GM19023 (cell line): ENCODE measurements at regions not wholly inside any gene's neighbourhood (a gene's known extent, or its start where the extent isn't known, plus 50 kb on each side); places are given as distances from the start of the nearest gene placed in this dataset.
"Not testable (repeated sequence)": the region's sequence is repeated elsewhere in the genome, so short reads cannot be mapped to it uniquely, and the experiment has no call there.

Experiments used
- ATAC-seq: cut with Tn5 transposase; IDR thresholded peaks from one replicate; pipeline ENCODE4 v1.9.1; 2021; ENCODE audit warnings: mild to moderate bottlenecking, moderate library complexity; ENCODE audit not compliant: unreplicated experiment

GRCh38 chr4:54861201-54861600, 203.4 kb downstream of the KIT start:
- no peak for ATAC-seq

GRCh38 chr4:54855191-54855854, 197.6 kb downstream of the KIT start:
- ATAC-seq, result no peak

- ATAC-seq, result no peak
Observed at GRCh38 chr4:54852602-54853001, 194.8 kb downstream of the KIT start.

GRCh38 chr4:54852054-54852453, 194.3 kb downstream of the KIT start:
- no peak for ATAC-seq

DNA sequence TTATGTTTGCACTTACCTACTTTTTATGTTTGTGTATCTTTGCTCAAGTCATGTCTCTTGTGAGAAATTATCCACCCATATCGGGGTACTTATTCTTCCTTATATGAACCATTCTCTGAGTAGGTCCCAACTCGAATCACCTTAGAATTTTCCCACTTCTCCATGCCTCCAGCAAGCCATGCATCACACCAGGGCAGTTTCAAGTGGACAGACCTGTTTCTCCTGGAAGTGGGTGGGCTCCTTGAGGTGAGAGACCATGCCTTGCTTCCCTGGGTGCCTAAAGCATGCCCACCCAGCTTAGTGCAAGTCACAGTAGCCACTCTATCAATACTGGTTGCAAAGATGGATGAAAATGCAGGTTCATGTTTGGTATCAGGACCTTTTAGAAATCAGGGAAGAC, 187.2 kb downstream of the KIT start:
- ATAC-seq, result no peak

GRCh38 chr4:54843946-54844345, 186.2 kb downstream of the KIT start:
- no peak for ATAC-seq

DNA sequence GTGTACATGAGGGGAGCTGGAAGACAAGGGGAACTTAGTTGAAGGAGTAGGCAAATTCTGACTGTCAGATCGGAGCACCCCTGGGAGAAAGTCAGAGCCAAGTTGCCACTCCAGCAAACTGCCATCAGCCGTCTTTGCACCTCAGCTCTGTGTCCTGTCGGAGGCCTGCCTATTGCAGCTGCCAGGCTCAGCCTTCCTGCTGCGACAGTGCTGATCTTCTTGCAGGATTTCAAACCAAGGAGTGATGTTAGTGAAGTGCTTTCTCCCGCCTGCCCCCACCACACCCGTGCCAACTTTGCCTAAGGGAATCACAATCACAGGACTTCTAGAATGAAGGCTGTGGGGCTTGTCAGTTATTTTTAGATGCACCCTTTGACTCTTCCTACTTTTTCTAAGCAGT, 185.3 kb downstream of the KIT start:
- ATAC-seq, result no peak

- no peak for ATAC-seq
Observed at GRCh38 chr4:54842656-54843055, 184.9 kb downstream of the KIT start.

DNA sequence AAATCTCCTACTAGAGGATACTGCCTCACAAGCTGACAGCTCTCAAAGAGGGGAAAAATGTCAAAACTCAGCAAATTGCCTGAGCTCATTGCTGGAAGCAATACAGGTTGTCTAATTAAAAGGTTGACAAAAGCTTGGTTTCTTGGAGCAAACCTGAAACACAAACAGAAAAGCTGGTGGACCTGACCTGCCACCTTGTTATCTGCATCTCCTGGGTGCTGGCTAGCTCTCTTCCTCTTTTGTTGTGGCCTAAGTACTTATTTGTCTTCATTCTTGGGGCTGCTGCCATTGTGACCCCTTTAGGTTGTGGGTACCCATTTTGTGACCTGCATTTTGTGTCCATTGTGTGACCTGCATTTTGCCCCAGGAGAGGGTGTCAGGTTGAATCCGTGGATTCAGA, 184.5 kb downstream of the KIT start:
- no peak for ATAC-seq

DNA sequence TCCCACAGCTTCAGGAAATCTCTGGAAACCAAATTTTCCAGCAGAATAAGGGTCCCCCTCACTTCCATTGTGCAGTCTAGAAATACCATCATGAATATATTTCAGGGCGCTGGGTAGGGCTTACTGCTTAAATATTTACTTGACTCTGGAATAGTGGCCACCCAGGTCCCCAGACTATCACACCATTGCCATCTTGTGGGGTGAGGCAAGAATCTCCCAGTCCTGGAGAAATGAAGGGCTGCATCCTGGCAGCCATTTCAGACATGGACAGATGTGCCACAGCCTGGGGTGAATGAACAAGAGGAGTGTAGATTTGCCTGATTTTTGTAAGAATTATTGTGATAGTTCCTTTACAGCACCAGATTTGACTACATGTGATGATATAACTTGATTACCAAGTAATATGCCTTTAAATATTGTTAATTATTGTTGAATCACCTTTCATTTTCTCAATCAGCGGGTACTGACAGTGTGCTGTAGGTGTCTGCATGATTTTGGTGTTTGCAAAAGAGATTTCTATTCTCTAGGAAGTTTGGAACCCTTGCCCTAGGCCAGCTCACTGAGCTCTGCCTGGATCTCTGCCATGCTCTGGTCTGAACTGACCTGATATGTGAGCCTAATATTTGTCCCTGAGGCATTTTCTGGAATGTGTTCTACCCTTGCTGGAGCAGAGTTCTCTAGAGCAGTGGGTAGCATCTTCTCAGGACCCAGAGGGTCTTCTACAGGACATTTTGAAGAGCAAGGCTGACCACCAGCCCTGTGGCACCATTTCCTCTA, 183.4 kb downstream of the KIT start:
- no peak for ATAC-seq

DNA sequence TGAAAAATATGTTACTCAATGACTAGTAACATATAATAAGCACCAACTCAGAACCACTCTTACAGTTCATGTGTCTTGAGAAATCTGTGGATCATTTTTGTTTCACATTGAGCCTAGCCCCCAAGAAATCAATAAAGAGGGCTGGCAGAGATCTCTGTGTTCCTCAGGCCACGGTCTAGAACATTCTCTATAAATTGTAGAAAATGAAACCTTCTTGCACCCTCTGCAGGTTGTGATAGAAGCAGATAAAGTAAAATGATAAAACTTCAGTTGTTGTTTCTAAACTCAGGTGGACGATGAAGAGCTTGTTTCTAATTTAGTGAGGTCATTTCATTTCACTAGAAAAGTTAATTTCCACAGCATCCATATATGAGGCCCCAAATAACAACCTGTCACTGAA, 182.7 kb downstream of the KIT start:
- no peak for ATAC-seq

DNA sequence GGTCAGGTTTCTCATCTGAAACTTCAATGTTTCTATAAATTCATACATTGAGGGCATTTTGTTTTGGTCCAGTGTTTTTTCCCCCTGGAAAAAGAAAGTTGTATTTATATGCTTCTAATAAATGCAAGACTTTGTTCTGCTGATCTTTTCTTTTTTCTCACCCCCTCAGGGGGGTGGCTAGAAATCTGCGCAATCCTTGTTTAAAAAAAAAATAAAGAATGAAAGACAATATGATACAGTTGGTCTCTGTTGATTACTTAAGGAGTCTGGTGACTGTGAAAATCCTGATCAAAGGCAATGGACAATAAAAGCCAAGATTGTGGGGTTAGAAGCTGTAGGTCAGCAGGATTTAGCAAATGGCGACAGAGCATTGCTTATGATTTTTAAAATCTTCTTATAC, 180.5 kb downstream of the KIT start:
- ATAC-seq, result no peak

GRCh38 chr4:54837576-54838140, 179.9 kb downstream of the KIT start:
- ATAC-seq, result no peak

- ATAC-seq, result not testable (repeated sequence)
Observed at GRCh38 chr4:54828361-54828760, 170.6 kb downstream of the KIT start.

DNA sequence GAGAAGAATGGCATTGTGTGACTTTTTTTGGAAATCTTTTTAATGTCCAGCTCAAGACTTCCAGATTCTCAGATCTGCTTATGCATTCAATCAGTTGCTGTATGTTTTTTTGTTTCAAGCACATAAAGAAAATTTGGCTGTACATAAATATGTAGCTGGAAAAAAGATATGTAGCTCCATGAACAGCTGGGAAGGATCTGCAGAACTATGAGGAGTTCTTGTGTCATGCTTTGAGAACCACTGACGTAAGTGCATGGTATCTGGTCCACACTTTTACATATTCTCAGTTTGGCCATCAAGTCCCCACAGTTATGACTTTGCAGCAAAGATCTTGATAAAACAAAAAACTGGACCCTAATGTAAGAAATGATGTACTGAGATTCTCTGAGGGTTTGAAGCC, 165.9 kb downstream of the KIT start:
- ATAC-seq, result no peak

GRCh38 chr4:54819034-54819433, 161.3 kb downstream of the KIT start:
- no peak for ATAC-seq

- no peak for ATAC-seq
Observed at GRCh38 chr4:54818481-54818880, 160.7 kb downstream of the KIT start.

GRCh38 chr4:54813674-54814073, 155.9 kb downstream of the KIT start:
- ATAC-seq, result no peak

- ATAC-seq, result no peak
Observed at GRCh38 chr4:54806351-54806750, 148.6 kb downstream of the KIT start.

DNA sequence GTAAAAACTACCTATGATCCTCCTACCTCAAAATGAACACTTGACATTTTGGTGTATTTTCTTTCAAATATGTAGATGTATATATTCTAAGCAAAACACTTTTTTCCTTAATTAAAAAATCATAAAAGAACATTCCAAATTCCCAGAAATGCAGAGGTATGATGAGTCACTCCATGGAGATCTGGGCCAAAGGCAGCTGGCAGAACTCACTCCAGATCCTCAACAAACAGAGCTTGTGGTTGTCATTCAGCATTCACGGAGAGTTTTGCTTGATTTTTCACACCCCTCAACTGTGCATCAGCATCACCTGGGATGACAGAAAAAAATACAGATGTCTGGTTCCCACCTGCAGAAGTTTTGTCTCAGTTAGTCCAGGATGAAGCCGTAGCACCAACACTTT, 144.6 kb downstream of the KIT start:
- ATAC-seq, result no peak

DNA sequence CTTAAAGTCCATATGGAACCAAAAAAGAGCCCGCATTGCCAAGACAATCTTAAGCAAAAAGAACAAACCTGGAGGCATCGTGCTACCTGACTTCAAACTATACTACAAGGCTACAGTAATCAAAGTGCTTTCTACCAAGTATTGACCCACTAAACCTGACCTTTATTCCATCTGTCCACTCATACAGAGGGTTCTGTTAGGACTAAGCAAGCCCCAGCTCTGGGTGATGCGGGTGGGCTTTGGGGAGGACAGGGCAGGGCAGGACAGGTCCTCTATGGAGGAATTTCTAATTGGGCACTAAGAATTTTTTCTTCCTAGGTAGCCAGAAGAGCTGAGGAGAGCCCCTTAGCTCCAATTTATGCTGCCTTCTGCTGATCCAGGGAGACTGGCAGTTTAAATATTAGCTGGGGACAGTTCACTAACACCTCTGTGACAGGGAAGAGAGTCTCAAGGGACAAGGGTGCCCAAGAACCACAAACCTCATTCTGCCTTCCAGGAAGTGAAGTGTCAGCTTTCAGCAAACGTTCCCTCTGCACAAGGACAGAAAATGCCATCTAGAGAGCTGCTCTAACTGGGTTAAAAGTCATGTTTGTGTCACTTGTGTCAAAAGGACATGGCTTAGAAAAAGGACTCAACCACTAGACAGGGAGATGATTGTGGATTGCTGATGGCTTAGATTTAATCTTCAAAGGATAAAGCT, 143.2 kb downstream of the KIT start:
- ATAC-seq, result no peak

- ATAC-seq, result no peak
Observed at GRCh38 chr4:54794579-54794978, 136.8 kb downstream of the KIT start.
